Panc1 (cell line): ENCODE measurements at regions not wholly inside any gene's neighbourhood (a gene's known extent, or its start where the extent isn't known, plus 50 kb on each side); places are given as distances from the start of the nearest gene placed in this dataset.

Source experiments
- ATAC-seq: fragments of 200-7000 bp; cut with Tn5 transposase; 2 replicates; pipeline ENCODE4 v1.9.1; 2020; ENCODE audit warnings: mild to moderate bottlenecking, moderate library complexity
- BruUV-seq: library from RNA; stranded (reverse); fragments of 400-500 nt; replicated peaks from 2 replicates; lab custom pipeline; 2021; lab: Mats Ljungman, UMichigan
- CTCF ChIA-PET: fragments of 300-600 bp; sonication (Branson Sonifier 250); formaldehyde crosslinking; loops from one replicate; lab custom pipeline; 2022; ENCODE audit warnings: antibody characterized with exemption; lab: Charles Lee
- POLR2A ChIA-PET: fragments of 300-600 bp; sonication (Branson Sonifier 250); formaldehyde crosslinking; loops from one replicate; lab custom pipeline; 2022; ENCODE audit warnings: antibody characterized with exemption; lab: Charles Lee
- DNase-seq: peaks from one replicate; pipeline ENCODE4 v3.0.0-alpha.2; 2010; ENCODE audit warnings: low read depth, low spot score
- H3K27ac ChIP-seq: 2 replicates; pipeline ENCODE4 v1.5.1; 2011; ENCODE audit warnings: mild to moderate bottlenecking, low read length, inconsistent platforms
- H3K27me3 ChIP-seq: fragments of 200-500 bp; sonication (Bioruptor generic); 2 replicates; pipeline ENCODE4 v1.6.0; 2014; ENCODE audit warnings: low read length, inconsistent platforms; ENCODE audit not compliant: control insufficient read depth, insufficient read depth
- H3K36me3 ChIP-seq: fragments of 200-500 bp; sonication (Bioruptor generic); 2 replicates; pipeline ENCODE4 v1.5.1; 2014; ENCODE audit warnings: inconsistent platforms, mild to moderate bottlenecking, low read length, moderate library complexity; ENCODE audit not compliant: control insufficient read depth, insufficient read depth
- H3K4me1 ChIP-seq: 2 replicates; pipeline ENCODE4 v1.5.1; 2011; ENCODE audit warnings: inconsistent platforms, mild to moderate bottlenecking, low read length, moderate library complexity; ENCODE audit not compliant: control insufficient read depth, insufficient read depth
- H3K4me3 ChIP-seq, 2 experiments: 2 replicates each; pipeline ENCODE4 v1.5.1; 2011 to 2012; ENCODE audit warnings: low read depth in 2 of 2, low read length in 2 of 2, mild to moderate bottlenecking in 2 of 2, inconsistent platforms in 1 of 2, moderate library complexity in 1 of 2
- H3K9me3 ChIP-seq: fragments of 200-500 bp; sonication (Bioruptor generic); 2 replicates; pipeline ENCODE4 v1.5.1; 2014; ENCODE audit warnings: low read depth, mild to moderate bottlenecking, inconsistent platforms, low read length, moderate library complexity; ENCODE audit not compliant: control insufficient read depth, insufficient read depth
- CTCF ChIP-seq: fragments of 450-650 bp; IDR thresholded peaks from 2 replicates; pipeline ENCODE4 v1.5.1; 2017; ENCODE audit warnings: mild to moderate bottlenecking
- POLR2AphosphoS5 ChIP-seq: IDR thresholded peaks from 2 replicates; pipeline ENCODE4 v1.6.1; 2012; ENCODE audit warnings: mild to moderate bottlenecking, low read depth, low read length, moderate library complexity
- SIN3A ChIP-seq: IDR thresholded peaks from 2 replicates; pipeline ENCODE4 v1.6.1; 2012; ENCODE audit warnings: low read depth, mild to moderate bottlenecking, low read length, moderate library complexity, borderline replicate concordance; ENCODE audit not compliant: insufficient read depth
- TCF7L2 ChIP-seq: IDR thresholded peaks from 2 replicates; pipeline ENCODE4 v1.6.1; 2011; ENCODE audit warnings: mild to moderate bottlenecking, low read depth, low read length, inconsistent platforms
- in situ Hi-C: cut with HindIII; loops from 2 replicates; pipeline ENCODE4 v1.10.0; 2016; ENCODE audit warnings: low sequenced_read_pairs, low pct_unique_long_range_greater_than_20kb
- intact Hi-C: fragments of 100-400 bp; cut with micrococcal nuclease; formaldehyde crosslinking; loops from one replicate; pipeline ENCODE4 v1.10.0; 2022; ENCODE audit not compliant: unreplicated experiment
- TF ChIP-seq, protein P1 (sequence below), 2 experiments: IDR thresholded peaks; 2 replicates each; pipeline ENCODE4 v1.6.1; 2011 to 2012; ENCODE audit warnings: low read depth in 2 of 2, control low read depth in 1 of 2, low read length in 1 of 2, mild to moderate bottlenecking in 1 of 2, moderate library complexity in 1 of 2; ENCODE audit not compliant: insufficient read depth in 1 of 2

DNA sequence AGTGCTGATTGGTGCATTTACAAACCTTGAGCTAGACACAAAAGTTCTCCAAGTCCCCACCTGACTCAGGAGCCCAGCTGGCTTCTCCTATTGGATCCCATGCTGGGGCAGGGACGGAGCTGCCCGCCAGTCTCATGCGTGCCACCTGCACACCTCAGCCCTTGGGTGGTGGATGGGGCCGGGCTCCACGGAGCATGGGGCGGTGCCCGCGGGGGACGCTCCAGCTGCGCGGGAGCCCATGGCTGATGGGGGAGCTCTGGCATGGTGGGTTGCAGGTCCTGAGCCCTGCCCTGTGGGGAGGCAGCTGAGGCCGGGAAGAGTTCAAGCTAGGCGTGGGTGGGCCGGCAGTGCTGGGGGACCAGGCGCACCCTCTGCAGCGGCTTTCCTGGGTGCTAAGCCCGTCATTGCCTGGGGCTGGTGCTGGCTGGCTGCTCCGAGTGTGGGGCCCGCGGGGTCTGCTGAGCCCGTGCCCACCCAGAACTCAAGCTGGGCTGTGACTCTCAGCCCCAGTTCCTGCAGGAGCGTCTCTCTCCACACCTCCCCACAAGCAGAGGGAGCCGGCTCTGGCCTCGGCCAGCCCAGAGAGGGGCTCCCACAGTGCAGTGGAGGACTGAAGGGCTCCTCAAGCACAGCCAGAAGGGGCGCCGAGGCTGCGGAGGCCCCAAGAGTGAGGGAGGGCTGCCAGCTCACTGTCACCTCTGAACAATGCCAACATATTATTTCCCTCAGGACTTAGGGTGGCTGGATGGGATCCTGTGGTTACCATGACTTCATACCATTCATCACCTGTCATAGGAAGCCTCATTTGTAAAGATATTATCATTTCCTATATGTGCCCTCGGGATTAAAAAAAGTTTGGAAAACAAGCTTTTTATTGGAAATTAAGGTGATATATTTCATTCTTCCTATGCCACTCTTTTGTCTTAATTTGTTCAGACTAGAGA is 688.7 kb downstream of the ETS1 start:
- POLR2A ChIA-PET = interaction anchor here (0.6 kb wide), 1 partner anchor 626 kb away, joined by 14 read pairs; no protein-coding TSS in a partner anchor
- Histone ChIP-seq H3K36me3 (no peaks in the 10 kb centered on the region), H3K9me3 (peaks cover 8% of the 10 kb centered on the region; the same call in 1 of the 2 replicates), H3K4me1 (no peaks in the 10 kb centered on the region), H3K27me3 (no peaks in the 10 kb centered on the region), H3K27ac (no peak overlapping the region), H3K4me3 (no peak overlapping the region)
- no peak for TF ChIP-seq POLR2AphosphoS5
- no peak for TF ChIP-seq SIN3A
- no peak for TF ChIP-seq TCF7L2
- TF ChIP-seq CTCF = no peak
- TF ChIP-seq, protein P1, sequence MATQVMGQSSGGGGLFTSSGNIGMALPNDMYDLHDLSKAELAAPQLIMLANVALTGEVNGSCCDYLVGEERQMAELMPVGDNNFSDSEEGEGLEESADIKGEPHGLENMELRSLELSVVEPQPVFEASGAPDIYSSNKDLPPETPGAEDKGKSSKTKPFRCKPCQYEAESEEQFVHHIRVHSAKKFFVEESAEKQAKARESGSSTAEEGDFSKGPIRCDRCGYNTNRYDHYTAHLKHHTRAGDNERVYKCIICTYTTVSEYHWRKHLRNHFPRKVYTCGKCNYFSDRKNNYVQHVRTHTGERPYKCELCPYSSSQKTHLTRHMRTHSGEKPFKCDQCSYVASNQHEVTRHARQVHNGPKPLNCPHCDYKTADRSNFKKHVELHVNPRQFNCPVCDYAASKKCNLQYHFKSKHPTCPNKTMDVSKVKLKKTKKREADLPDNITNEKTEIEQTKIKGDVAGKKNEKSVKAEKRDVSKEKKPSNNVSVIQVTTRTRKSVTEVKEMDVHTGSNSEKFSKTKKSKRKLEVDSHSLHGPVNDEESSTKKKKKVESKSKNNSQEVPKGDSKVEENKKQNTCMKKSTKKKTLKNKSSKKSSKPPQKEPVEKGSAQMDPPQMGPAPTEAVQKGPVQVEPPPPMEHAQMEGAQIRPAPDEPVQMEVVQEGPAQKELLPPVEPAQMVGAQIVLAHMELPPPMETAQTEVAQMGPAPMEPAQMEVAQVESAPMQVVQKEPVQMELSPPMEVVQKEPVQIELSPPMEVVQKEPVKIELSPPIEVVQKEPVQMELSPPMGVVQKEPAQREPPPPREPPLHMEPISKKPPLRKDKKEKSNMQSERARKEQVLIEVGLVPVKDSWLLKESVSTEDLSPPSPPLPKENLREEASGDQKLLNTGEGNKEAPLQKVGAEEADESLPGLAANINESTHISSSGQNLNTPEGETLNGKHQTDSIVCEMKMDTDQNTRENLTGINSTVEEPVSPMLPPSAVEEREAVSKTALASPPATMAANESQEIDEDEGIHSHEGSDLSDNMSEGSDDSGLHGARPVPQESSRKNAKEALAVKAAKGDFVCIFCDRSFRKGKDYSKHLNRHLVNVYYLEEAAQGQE (IDR thresholded peaks at IDR 0.05; ENCODE audit: insufficient read depth in 1 of 2, low read depth in 2 of 2, low read length in 1 of 2) = no peak
- in situ Hi-C loops (no loop called here), intact Hi-C loops (no loop called here)
- DNase-seq (no peak), ATAC-seq (no peak)
- CTCF ChIA-PET = no interaction called here
- no TSS peak for BruUV-seq

GRCh38 chr11:127895776-127896175 is 691.6 kb downstream of the ETS1 start:
- POLR2A ChIA-PET = no interaction called here
- ATAC-seq = no peak
- no peak for TF ChIP-seq CTCF
- TF ChIP-seq, protein P1 (IDR thresholded peaks at IDR 0.05; ENCODE audit: insufficient read depth in 1 of 2, low read depth in 2 of 2, low read length in 1 of 2) = no peak
- TF ChIP-seq TCF7L2 = no peak
- no peak for TF ChIP-seq POLR2AphosphoS5
- TF ChIP-seq SIN3A = no peak
- CTCF ChIA-PET = no interaction called here
- peaks cover 8% of the 10 kb centered on the region; the same call in 1 of the 2 replicates for H3K9me3 ChIP-seq
- BruUV-seq = no TSS peak
- H3K27me3 ChIP-seq = no peaks in the 10 kb centered on the region
- H3K4me3 ChIP-seq = no peak overlapping the region
- H3K36me3 ChIP-seq = no peaks in the 10 kb centered on the region
- in situ Hi-C loops = no loop called here
- H3K4me1 ChIP-seq = no peaks in the 10 kb centered on the region
- intact Hi-C loops = no loop called here
- no peak for DNase-seq
- H3K27ac ChIP-seq = no peak overlapping the region
